ENCODE measurements at regions not wholly inside any gene's neighbourhood (a gene's known extent, or its start where the extent isn't known, plus 50 kb on each side); places are given as distances from the start of the nearest gene placed in this dataset.

GRCh38 chr6:137951064-137951597 is 84.1 kb downstream of the TNFAIP3 start:
- TF ChIP-seq EZH2 (IDR thresholded peaks at IDR 0.05; ENCODE audit: low read length, unreplicated experiment), result no peak
- no peak for TF ChIP-seq EZH2phosphoT487 (IDR thresholded peaks at IDR 0.05; ENCODE audit: borderline replicate concordance, low read length)
